ENCODE measurements at regions not wholly inside any gene's neighbourhood (a gene's known extent, or its start where the extent isn't known, plus 50 kb on each side); places are given as distances from the start of the nearest gene placed in this dataset.

GRCh38 chr6:40713002-40713719, 126.0 kb upstream of the LRFN2 start:
- Histone ChIP-seq H3K27ac (ENCODE audit: insufficient read depth, low read length, poor library complexity, severe bottlenecking) (no peak overlapping the region), H3K27me3 (replicated peaks; ENCODE audit: control insufficient read depth, insufficient read depth, low read length, poor library complexity, severe bottlenecking) (no peaks in the 10 kb centered on the region), H3K4me3 (ENCODE audit: insufficient read depth, low read depth, low read length, poor library complexity, severe bottlenecking) (no peak overlapping the region), H3K4me1 (ENCODE audit: control insufficient read depth, insufficient read depth, low read length, poor library complexity, severe bottlenecking) (no peaks in the 10 kb centered on the region), H3K9me3 (ENCODE audit: control insufficient read depth, low read length) (no peaks in the 10 kb centered on the region), H3K36me3 (ENCODE audit: control insufficient read depth, insufficient read depth, low read length) (no peaks in the 10 kb centered on the region)
- no peak for DNase-seq

GRCh38 chr6:40710626-40711330, 123.6 kb upstream of the LRFN2 start:
- Histone ChIP-seq H3K27ac (ENCODE audit: insufficient read depth, low read length, poor library complexity, severe bottlenecking) (no peak overlapping the region), H3K4me3 (ENCODE audit: insufficient read depth, low read depth, low read length, poor library complexity, severe bottlenecking) (no peak overlapping the region), H3K36me3 (ENCODE audit: control insufficient read depth, insufficient read depth, low read length) (no peaks in the 10 kb centered on the region), H3K4me1 (ENCODE audit: control insufficient read depth, insufficient read depth, low read length, poor library complexity, severe bottlenecking) (no peaks in the 10 kb centered on the region), H3K9me3 (ENCODE audit: control insufficient read depth, low read length) (no peaks in the 10 kb centered on the region), H3K27me3 (replicated peaks; ENCODE audit: control insufficient read depth, insufficient read depth, low read length, poor library complexity, severe bottlenecking) (no peaks in the 10 kb centered on the region)
- DNase-seq = no peak

GRCh38 chr6:40708049-40708448, 120.9 kb upstream of the LRFN2 start:
- Histone ChIP-seq H3K4me3 (ENCODE audit: insufficient read depth, low read depth, low read length, poor library complexity, severe bottlenecking) (no peak overlapping the region), H3K9me3 (ENCODE audit: control insufficient read depth, low read length) (no peaks in the 10 kb centered on the region), H3K27me3 (replicated peaks; ENCODE audit: control insufficient read depth, insufficient read depth, low read length, poor library complexity, severe bottlenecking) (no peaks in the 10 kb centered on the region), H3K27ac (ENCODE audit: insufficient read depth, low read length, poor library complexity, severe bottlenecking) (no peak overlapping the region), H3K36me3 (ENCODE audit: control insufficient read depth, insufficient read depth, low read length) (no peaks in the 10 kb centered on the region), H3K4me1 (ENCODE audit: control insufficient read depth, insufficient read depth, low read length, poor library complexity, severe bottlenecking) (no peaks in the 10 kb centered on the region)
- DNase-seq = no peak

- H3K36me3 ChIP-seq (ENCODE audit: control insufficient read depth, insufficient read depth, low read length) = no peaks in the 10 kb centered on the region
- no peak for DNase-seq
- H3K27me3 ChIP-seq (replicated peaks; ENCODE audit: control insufficient read depth, insufficient read depth, low read length, poor library complexity, severe bottlenecking) = no peaks in the 10 kb centered on the region
- H3K4me1 ChIP-seq (ENCODE audit: control insufficient read depth, insufficient read depth, low read length, poor library complexity, severe bottlenecking) = no peaks in the 10 kb centered on the region
- H3K27ac ChIP-seq (ENCODE audit: insufficient read depth, low read length, poor library complexity, severe bottlenecking) = no peak overlapping the region
- H3K4me3 ChIP-seq (ENCODE audit: insufficient read depth, low read depth, low read length, poor library complexity, severe bottlenecking) = no peak overlapping the region
- H3K9me3 ChIP-seq (ENCODE audit: control insufficient read depth, low read length) = no peaks in the 10 kb centered on the region
These were observed 119.0 kb upstream of the LRFN2 start for GRCh38 chr6:40706178-40706577.

GRCh38 chr6:40705354-40705753, 118.2 kb upstream of the LRFN2 start:
- Histone ChIP-seq H3K4me3 (ENCODE audit: insufficient read depth, low read depth, low read length, poor library complexity, severe bottlenecking) (no peak overlapping the region), H3K4me1 (ENCODE audit: control insufficient read depth, insufficient read depth, low read length, poor library complexity, severe bottlenecking) (no peaks in the 10 kb centered on the region), H3K36me3 (ENCODE audit: control insufficient read depth, insufficient read depth, low read length) (no peaks in the 10 kb centered on the region), H3K27me3 (replicated peaks; ENCODE audit: control insufficient read depth, insufficient read depth, low read length, poor library complexity, severe bottlenecking) (no peaks in the 10 kb centered on the region), H3K9me3 (ENCODE audit: control insufficient read depth, low read length) (no peaks in the 10 kb centered on the region), H3K27ac (ENCODE audit: insufficient read depth, low read length, poor library complexity, severe bottlenecking) (no peak overlapping the region)
- no peak for DNase-seq

GRCh38 chr6:40701352-40702007, 114.3 kb upstream of the LRFN2 start:
- Histone ChIP-seq H3K4me1 (ENCODE audit: control insufficient read depth, insufficient read depth, low read length, poor library complexity, severe bottlenecking) (no peaks in the 10 kb centered on the region), H3K27ac (ENCODE audit: insufficient read depth, low read length, poor library complexity, severe bottlenecking) (no peak overlapping the region), H3K27me3 (replicated peaks; ENCODE audit: control insufficient read depth, insufficient read depth, low read length, poor library complexity, severe bottlenecking) (no peaks in the 10 kb centered on the region), H3K4me3 (ENCODE audit: insufficient read depth, low read depth, low read length, poor library complexity, severe bottlenecking) (no peak overlapping the region), H3K36me3 (ENCODE audit: control insufficient read depth, insufficient read depth, low read length) (no peaks in the 10 kb centered on the region), H3K9me3 (ENCODE audit: control insufficient read depth, low read length) (no peaks in the 10 kb centered on the region)
- no peak for DNase-seq

- Histone ChIP-seq H3K27ac (ENCODE audit: insufficient read depth, low read length, poor library complexity, severe bottlenecking) (no peak overlapping the region), H3K27me3 (replicated peaks; ENCODE audit: control insufficient read depth, insufficient read depth, low read length, poor library complexity, severe bottlenecking) (no peaks in the 10 kb centered on the region), H3K36me3 (ENCODE audit: control insufficient read depth, insufficient read depth, low read length) (no peaks in the 10 kb centered on the region), H3K4me1 (ENCODE audit: control insufficient read depth, insufficient read depth, low read length, poor library complexity, severe bottlenecking) (no peaks in the 10 kb centered on the region), H3K9me3 (ENCODE audit: control insufficient read depth, low read length) (no peaks in the 10 kb centered on the region), H3K4me3 (ENCODE audit: insufficient read depth, low read depth, low read length, poor library complexity, severe bottlenecking) (no peak overlapping the region)
- no peak for DNase-seq
These were observed 112.9 kb upstream of the LRFN2 start for GRCh38 chr6:40700006-40700580.

- H3K36me3 ChIP-seq (ENCODE audit: control insufficient read depth, insufficient read depth, low read length) = no peaks in the 10 kb centered on the region
- H3K4me3 ChIP-seq (ENCODE audit: insufficient read depth, low read depth, low read length, poor library complexity, severe bottlenecking) = no peak overlapping the region
These were observed 108.7 kb upstream of the LRFN2 start for GRCh38 chr6:40695750-40696415.

GRCh38 chr6:40695114-40695513, 108.0 kb upstream of the LRFN2 start:
- Histone ChIP-seq H3K36me3 (ENCODE audit: control insufficient read depth, insufficient read depth, low read length) (no peaks in the 10 kb centered on the region), H3K27me3 (replicated peaks; ENCODE audit: control insufficient read depth, insufficient read depth, low read length, poor library complexity, severe bottlenecking) (no peaks in the 10 kb centered on the region), H3K27ac (ENCODE audit: insufficient read depth, low read length, poor library complexity, severe bottlenecking) (no peak overlapping the region), H3K4me1 (ENCODE audit: control insufficient read depth, insufficient read depth, low read length, poor library complexity, severe bottlenecking) (no peaks in the 10 kb centered on the region), H3K9me3 (ENCODE audit: control insufficient read depth, low read length) (no peaks in the 10 kb centered on the region), H3K4me3 (ENCODE audit: insufficient read depth, low read depth, low read length, poor library complexity, severe bottlenecking) (no peak overlapping the region)
- no peak for DNase-seq

More at GRCh38 chr6:40695750-40696415, 108.7 kb upstream of the LRFN2 start:
- Histone ChIP-seq H3K4me1 (ENCODE audit: control insufficient read depth, insufficient read depth, low read length, poor library complexity, severe bottlenecking) (no peaks in the 10 kb centered on the region), H3K27ac (ENCODE audit: insufficient read depth, low read length, poor library complexity, severe bottlenecking) (no peak overlapping the region), H3K9me3 (ENCODE audit: control insufficient read depth, low read length) (no peaks in the 10 kb centered on the region), H3K27me3 (replicated peaks; ENCODE audit: control insufficient read depth, insufficient read depth, low read length, poor library complexity, severe bottlenecking) (no peaks in the 10 kb centered on the region)
- DNase-seq = no peak
